H1 (cell line): ENCODE measurements at regions not wholly inside any gene's neighbourhood (a gene's known extent, or its start where the extent isn't known, plus 50 kb on each side); places are given as distances from the start of the nearest gene placed in this dataset.

ENCODE experiments used
- CBX8 ChIP-seq: fragments of 300-800, 300-1000 bp; sonication (generic); IDR thresholded peaks from 2 replicates; pipeline ENCODE4 v1.7.1; 2016; ENCODE audit warnings: low read depth, low read length, borderline replicate concordance
- POLR2A ChIP-seq, 2 experiments: IDR thresholded peaks; 1 replicate in 1 of 2; 2 replicates in 1 of 2; pipeline ENCODE4 v1.6.1; 2011; ENCODE audit warnings: low read depth in 2 of 2, low read length in 2 of 2, mild to moderate bottlenecking in 2 of 2; ENCODE audit errors: control extremely low read depth in 1 of 2
- POLR2AphosphoS5 ChIP-seq: IDR thresholded peaks from 2 replicates; pipeline ENCODE4 v1.6.1; 2011; ENCODE audit warnings: low read depth, low read length
- TEAD4 ChIP-seq: IDR thresholded peaks from 2 replicates; pipeline ENCODE4 v1.6.1; 2012; ENCODE audit warnings: low read depth, low read length, inconsistent platforms, mixed read lengths
- YY1 ChIP-seq: IDR thresholded peaks from 2 replicates; pipeline ENCODE4 v1.6.1; 2011; ENCODE audit warnings: low read depth, mild to moderate bottlenecking, low read length
- TF ChIP-seq, protein P1 (sequence below), 3 experiments: IDR thresholded peaks; 1 replicate in 2 of 3; 2 replicates in 1 of 3; pipeline versions ENCODE4 v1.5.1 to v1.6.1; 2011; ENCODE audit warnings: low read length in 3 of 3, mild to moderate bottlenecking in 3 of 3, inconsistent platforms in 2 of 3, low read depth in 1 of 3, moderate library complexity in 1 of 3; ENCODE audit not compliant: insufficient read depth in 1 of 3; ENCODE audit errors: control extremely low read depth in 1 of 3

DNA sequence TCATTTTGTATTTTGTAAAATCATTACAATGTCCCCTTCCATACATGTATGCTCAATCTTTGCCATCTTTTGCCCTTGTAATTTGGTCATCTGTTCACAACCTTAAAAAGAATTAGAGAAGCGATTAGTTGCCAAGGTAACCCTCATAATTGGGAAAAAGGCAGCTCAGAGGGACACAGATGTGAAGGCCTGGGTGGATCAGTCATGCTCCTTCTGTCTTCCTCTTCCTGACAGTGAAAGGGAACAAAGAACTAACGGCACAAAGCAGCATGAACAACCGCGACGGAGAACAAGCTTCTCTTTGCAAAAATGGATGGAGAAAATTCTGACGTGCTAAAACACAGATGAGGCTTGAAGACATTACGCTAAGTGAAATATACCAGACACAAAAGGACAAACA lies 78.7 kb upstream of the COG2 start:
- TF ChIP-seq YY1, result no peak
- TF ChIP-seq POLR2A (IDR thresholded peaks at IDR 0.05; ENCODE audit: control extremely low read depth in 1 of 2, low read depth in 2 of 2, low read length in 2 of 2), result no peak
- no peak for TF ChIP-seq CBX8
- TF ChIP-seq, protein P1, sequence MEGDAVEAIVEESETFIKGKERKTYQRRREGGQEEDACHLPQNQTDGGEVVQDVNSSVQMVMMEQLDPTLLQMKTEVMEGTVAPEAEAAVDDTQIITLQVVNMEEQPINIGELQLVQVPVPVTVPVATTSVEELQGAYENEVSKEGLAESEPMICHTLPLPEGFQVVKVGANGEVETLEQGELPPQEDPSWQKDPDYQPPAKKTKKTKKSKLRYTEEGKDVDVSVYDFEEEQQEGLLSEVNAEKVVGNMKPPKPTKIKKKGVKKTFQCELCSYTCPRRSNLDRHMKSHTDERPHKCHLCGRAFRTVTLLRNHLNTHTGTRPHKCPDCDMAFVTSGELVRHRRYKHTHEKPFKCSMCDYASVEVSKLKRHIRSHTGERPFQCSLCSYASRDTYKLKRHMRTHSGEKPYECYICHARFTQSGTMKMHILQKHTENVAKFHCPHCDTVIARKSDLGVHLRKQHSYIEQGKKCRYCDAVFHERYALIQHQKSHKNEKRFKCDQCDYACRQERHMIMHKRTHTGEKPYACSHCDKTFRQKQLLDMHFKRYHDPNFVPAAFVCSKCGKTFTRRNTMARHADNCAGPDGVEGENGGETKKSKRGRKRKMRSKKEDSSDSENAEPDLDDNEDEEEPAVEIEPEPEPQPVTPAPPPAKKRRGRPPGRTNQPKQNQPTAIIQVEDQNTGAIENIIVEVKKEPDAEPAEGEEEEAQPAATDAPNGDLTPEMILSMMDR (IDR thresholded peaks at IDR 0.05; ENCODE audit: control extremely low read depth in 1 of 3, insufficient read depth in 1 of 3, low read depth in 1 of 3, low read length in 3 of 3), result no peak
- TF ChIP-seq TEAD4, result no peak
- TF ChIP-seq POLR2AphosphoS5, result no peak
